H1 (cell line): ENCODE measurements at regions not wholly inside any gene's neighbourhood (a gene's known extent, or its start where the extent isn't known, plus 50 kb on each side); places are given as distances from the start of the nearest gene placed in this dataset.

Source experiments
- CTCF ChIA-PET: fragments of 300-600 bp; sonication (Branson Sonifier 250); formaldehyde crosslinking; loops from one replicate; lab custom pipeline; 2021; ENCODE audit not compliant: partially characterized antibody; lab: Charles Lee
- POLR2A ChIA-PET: fragments of 300-600 bp; sonication (Branson Sonifier 250); formaldehyde crosslinking; loops from one replicate; lab custom pipeline; 2021; ENCODE audit warnings: inconsistent platforms; ENCODE audit not compliant: partially characterized antibody; lab: Charles Lee
- DNase-seq, 2 experiments: peaks; one replicate each; pipeline versions ENCODE4 v3.0.0 to v3.0.0-alpha.2; 2010 to 2022; ENCODE audit warnings: low spot score in 2 of 2, low read depth in 1 of 2, mixed read lengths in 1 of 2
- FAIRE-seq: peaks from 2 replicates; lab custom pipeline; 2011; peaks lifted over from hg19 to GRCh38; lab: Jason Lieb, UNC
- H2AFZ ChIP-seq: 2 replicates; pipeline ENCODE4 v1.8.1; 2012; ENCODE audit warnings: low read length, inconsistent platforms
- H2AK5ac ChIP-seq: 2 replicates; pipeline ENCODE4 v1.6.1; 2013; ENCODE audit warnings: low read depth, low read length
- H2BK120ac ChIP-seq: replicated peaks from 2 replicates; pipeline ENCODE3; 2013; ENCODE audit warnings: low read depth, low read length, inconsistent platforms
- H2BK12ac ChIP-seq: 2 replicates; pipeline ENCODE4 v1.6.1; 2013; ENCODE audit warnings: low read depth, low read length
- H2BK15ac ChIP-seq: 2 replicates; pipeline ENCODE4 v1.6.1; 2013; ENCODE audit warnings: low read length
- H2BK20ac ChIP-seq: 2 replicates; pipeline ENCODE4 v1.6.1; 2013; ENCODE audit warnings: low read length
- H2BK5ac ChIP-seq: 2 replicates; pipeline ENCODE4 v1.6.1; 2013; ENCODE audit warnings: low read depth, low read length
- H3K14ac ChIP-seq: 2 replicates; pipeline ENCODE4 v1.6.1; 2013; ENCODE audit warnings: inconsistent platforms; ENCODE audit not compliant: insufficient read length
- H3K18ac ChIP-seq: 2 replicates; pipeline ENCODE4 v1.6.1; 2013; ENCODE audit warnings: low read length; ENCODE audit errors: extremely low read depth
- H3K23ac ChIP-seq: 2 replicates; pipeline ENCODE4 v1.6.1; 2013; ENCODE audit warnings: inconsistent platforms; ENCODE audit not compliant: insufficient read length
- H3K23me2 ChIP-seq: 2 replicates; pipeline ENCODE4 v1.6.1; 2013; ENCODE audit warnings: low read depth, low read length
- H3K27ac ChIP-seq: 2 replicates; pipeline ENCODE4 v1.6.1; 2011; ENCODE audit warnings: low read depth, low read length, inconsistent platforms
- H3K27me3 ChIP-seq, 4 experiments: replicated peaks in 1 of 4; 1 replicate in 1 of 4; 2 replicates in 3 of 4; pipeline versions ENCODE4 v1.6.1 to v1.8.1; 2011 to 2013; ENCODE audit warnings: low read length in 3 of 4, mild to moderate bottlenecking in 3 of 4, inconsistent platforms in 2 of 4, mixed read lengths in 2 of 4, moderate library complexity in 1 of 4; ENCODE audit not compliant: control insufficient read depth in 3 of 4, insufficient read depth in 3 of 4; ENCODE audit errors: extremely low read depth in 1 of 4
- H3K36me3 ChIP-seq, 4 experiments: 2 replicates each; pipeline versions ENCODE4 v1.6.1 to v1.8.1; 2011 to 2013; ENCODE audit warnings: mild to moderate bottlenecking in 4 of 4, low read length in 3 of 4, moderate library complexity in 2 of 4, control low read depth in 1 of 4, inconsistent platforms in 1 of 4; ENCODE audit not compliant: insufficient read depth in 4 of 4, control insufficient read depth in 2 of 4
- H3K4ac ChIP-seq: replicated peaks from 2 replicates; pipeline ENCODE3; 2013; ENCODE audit warnings: low read length, low read depth, mixed read lengths, inconsistent platforms; ENCODE audit not compliant: insufficient read length
- H3K4me1 ChIP-seq, 4 experiments: replicated peaks in 1 of 4; 1 replicate in 1 of 4; 2 replicates in 3 of 4; pipeline versions ENCODE4 v1.6.1 to v1.8.1; 2011 to 2013; ENCODE audit warnings: low read length in 3 of 4, inconsistent platforms in 2 of 4, mixed read lengths in 1 of 4; ENCODE audit not compliant: insufficient read depth in 4 of 4, control insufficient read depth in 3 of 4
- H3K4me2 ChIP-seq, 2 experiments: 2 replicates each; pipeline versions ENCODE4 v1.6.1 to v1.8.1; 2011 to 2013; ENCODE audit warnings: low read depth in 2 of 2, low read length in 2 of 2, control low read depth in 1 of 2, inconsistent platforms in 1 of 2, mild to moderate bottlenecking in 1 of 2; ENCODE audit not compliant: insufficient read depth in 1 of 2
- H3K4me3 ChIP-seq, 4 experiments: fragments of 200-600, 300-600 bp in 1 of 4; sonication (generic), shearing (Covaris generic), sonication (Bioruptor Twin) in 1 of 4; 2 replicates each; pipeline versions ENCODE4 v1.5.1 to v1.8.1; 2011 to 2016; ENCODE audit warnings: low read length in 4 of 4, low read depth in 3 of 4, control low read depth in 2 of 4, inconsistent platforms in 2 of 4, mild to moderate bottlenecking in 2 of 4, mixed read lengths in 1 of 4, moderate library complexity in 1 of 4; ENCODE audit not compliant: insufficient read depth in 2 of 4; ENCODE audit errors: extremely low read depth in 1 of 4
- H3K56ac ChIP-seq: replicated peaks from 2 replicates; pipeline ENCODE3; 2013; ENCODE audit warnings: low read depth, mild to moderate bottlenecking, mixed read lengths, low read length, inconsistent platforms; ENCODE audit not compliant: insufficient read length
- H3K79me1 ChIP-seq: 2 replicates; pipeline ENCODE4 v1.6.1; 2013; ENCODE audit warnings: low read depth, low read length, control low read depth
- H3K79me2 ChIP-seq, 2 experiments: 2 replicates each; pipeline versions ENCODE4 v1.6.1 to v1.8.1; 2012 to 2013; ENCODE audit warnings: low read length in 2 of 2, mild to moderate bottlenecking in 2 of 2, inconsistent platforms in 1 of 2; ENCODE audit not compliant: insufficient read depth in 2 of 2, control insufficient read depth in 1 of 2
- H3K9ac ChIP-seq, 4 experiments: replicated peaks in 1 of 4; 1 replicate in 1 of 4; 2 replicates in 3 of 4; pipeline versions ENCODE4 v1.6.1 to v1.8.1; 2011 to 2013; ENCODE audit warnings: low read depth in 3 of 4, low read length in 3 of 4, control low read depth in 2 of 4, mild to moderate bottlenecking in 2 of 4, moderate library complexity in 2 of 4, inconsistent platforms in 1 of 4; ENCODE audit errors: extremely low read depth in 1 of 4
- H3K9me3 ChIP-seq, 2 experiments: 2 replicates each; pipeline versions ENCODE4 v1.6.1 to v1.8.1; 2012 to 2013; ENCODE audit warnings: mild to moderate bottlenecking in 2 of 2, moderate library complexity in 2 of 2, control low read depth in 1 of 2, inconsistent platforms in 1 of 2, low read depth in 1 of 2, low read length in 1 of 2, mixed read lengths in 1 of 2; ENCODE audit not compliant: insufficient read depth in 2 of 2
- H4K20me1 ChIP-seq, 2 experiments: replicated peaks in 1 of 2; 2 replicates each; pipeline versions ENCODE3 to v1.8.1; 2011 to 2013; ENCODE audit warnings: inconsistent platforms in 2 of 2, low read length in 2 of 2, mild to moderate bottlenecking in 1 of 2; ENCODE audit not compliant: insufficient read depth in 2 of 2, control insufficient read depth in 1 of 2
- H4K5ac ChIP-seq: 2 replicates; pipeline ENCODE4 v1.6.1; 2013; ENCODE audit warnings: low read length, low read depth, mixed read lengths, inconsistent platforms; ENCODE audit not compliant: insufficient read length
- H4K8ac ChIP-seq: 2 replicates; pipeline ENCODE4 v1.8.0; 2013; ENCODE audit warnings: mild to moderate bottlenecking, moderate library complexity, low read length, inconsistent platforms; ENCODE audit not compliant: insufficient read depth; ENCODE audit errors: extremely low read depth
- H4K91ac ChIP-seq: replicated peaks from 2 replicates; pipeline ENCODE3; 2013; ENCODE audit warnings: low read length, mixed read lengths, inconsistent platforms; ENCODE audit not compliant: insufficient read length
- BCL11A ChIP-seq, 2 experiments: IDR thresholded peaks; one replicate each; pipeline ENCODE4 v1.6.1; 2011; ENCODE audit warnings: low read depth in 2 of 2, low read length in 2 of 2, mild to moderate bottlenecking in 2 of 2
- CHD1 ChIP-seq: IDR thresholded peaks from 2 replicates; pipeline ENCODE4 v1.6.1; 2012; ENCODE audit warnings: low read depth, low read length, improper control_type of control experiment
- EGR1 ChIP-seq: IDR thresholded peaks from 2 replicates; pipeline ENCODE4 v1.6.1; 2011; ENCODE audit warnings: low read depth, low read length, borderline replicate concordance
- FOSL1 ChIP-seq: IDR thresholded peaks from 2 replicates; pipeline ENCODE4 v1.6.1; 2011; ENCODE audit warnings: mild to moderate bottlenecking, low read depth, low read length, moderate library complexity; ENCODE audit not compliant: insufficient read depth
- RBBP5 ChIP-seq: IDR thresholded peaks from 2 replicates; pipeline ENCODE4 v1.7.1; 2012; ENCODE audit warnings: low read depth, mild to moderate bottlenecking, inconsistent platforms, low read length, moderate library complexity, borderline replicate concordance
- SIRT6 ChIP-seq: IDR thresholded peaks from one replicate; pipeline ENCODE4 v1.7.1; 2012; ENCODE audit warnings: low read length, inconsistent platforms
- TAF7 ChIP-seq: optimal IDR thresholded peaks from 2 replicates; pipeline ENCODE3; 2011; ENCODE audit warnings: low read depth, mild to moderate bottlenecking, inconsistent platforms, low read length, moderate library complexity, borderline replicate concordance
- WGBS, 2 experiments: shearing (Covaris generic) in 1 of 2; methylation state at CpG; one replicate each; pipeline versions ENCODE4 v1.1.6 to v1.1.7; 2013 to 2015; ENCODE audit warnings: low lambda C conversion rate in 2 of 2, mixed read lengths in 2 of 2, inconsistent platforms in 1 of 2, low coverage in 1 of 2, missing lambda C conversion rate in 1 of 2; ENCODE audit not compliant: insufficient replicate concordance in 2 of 2, insufficient coverage in 1 of 2, insufficient read length in 1 of 2; ENCODE audit errors: extremely low coverage in 1 of 2, missing lambda C conversion rate in 1 of 2; 5-methylcytosine and 5-hydroxymethylcytosine counted together

- POLR2A ChIA-PET, result no interaction called here
- Histone ChIP-seq H2AK5ac (no peak overlapping the region), H3K4me1 (no peaks in the 10 kb centered on the region), H3K23me2 (no peaks in the 10 kb centered on the region), H3K4me2 (no peak overlapping the region), H4K8ac (no peak overlapping the region), H3K4ac (no peak overlapping the region), H2BK20ac (no peak overlapping the region), H2BK12ac (no peak overlapping the region), H3K27me3 (no peaks in the 10 kb centered on the region; a peak in 1 of 7 replicates), H4K91ac (no peak overlapping the region), H3K79me1 (no peaks in the 10 kb centered on the region), H3K56ac (no peak overlapping the region), H3K14ac (no peak overlapping the region), H4K5ac (no peak overlapping the region), H3K36me3 (no peaks in the 10 kb centered on the region), H3K23ac (no peak overlapping the region), H2BK15ac (no peak overlapping the region), H2BK5ac (no peak overlapping the region), H4K20me1 (no peaks in the 10 kb centered on the region), H3K9ac (no peak overlapping the region), H3K27ac (no peak overlapping the region), H3K4me3 (no peak overlapping the region), H3K18ac (no peak overlapping the region), H3K9me3 (no peaks in the 10 kb centered on the region), H2BK120ac (no peak overlapping the region), H2AFZ (no peak overlapping the region), H3K79me2 (no peaks in the 10 kb centered on the region)
- DNase-seq, result no peak
- no peak for FAIRE-seq
- CTCF ChIA-PET, result no interaction called here
- 89% methylated on average over 3 of the region's 3 CpGs; no CpG with 5 or more reads in 1 of the 2 experiments for WGBS, 2 experiments
- TF ChIP-seq RBBP5 (no peak), SIRT6 (no peak), CHD1 (no peak), TAF7 (no peak), BCL11A (IDR thresholded peaks at IDR 0.05; ENCODE audit: low read depth in 2 of 2, low read length in 2 of 2) (no peak), EGR1 (no peak), FOSL1 (no peak)
Observed at GRCh38 chr1:37125295-37125694, 91.0 kb upstream of the GRIK3 start.
